ENCODE measurements at regions not wholly inside any gene's neighbourhood (a gene's known extent, or its start where the extent isn't known, plus 50 kb on each side); places are given as distances from the start of the nearest gene placed in this dataset.

GRCh38 chr7:91661727-91662126 is 218.8 kb downstream of the MTERF1 start:
- H3K36me3 ChIP-seq (ENCODE audit: control insufficient read depth, insufficient read depth, low read length): no peaks in the 10 kb centered on the region
- H3K4me3 ChIP-seq (ENCODE audit: low read depth in 2 of 2, low read length in 2 of 2): no peak overlapping the region
- ChIA-PET POLR2A (no interaction called here), CTCF (no interaction called here)
- BruUV-seq (replicated peaks): no TSS peak
- H3K4me1 ChIP-seq (ENCODE audit: control insufficient read depth, insufficient read depth, low read length): no peaks in the 10 kb centered on the region
- TF ChIP-seq REST (IDR thresholded peaks at IDR 0.05; ENCODE audit: insufficient read depth in 1 of 2, low read depth in 2 of 2, low read length in 1 of 2) (no peak), TCF7L2 (IDR thresholded peaks at IDR 0.05; ENCODE audit: low read depth, low read length) (no peak), CTCF (IDR thresholded peaks at IDR 0.05) (no peak), POLR2AphosphoS5 (IDR thresholded peaks at IDR 0.05; ENCODE audit: low read depth, low read length) (no peak), SIN3A (IDR thresholded peaks at IDR 0.05; ENCODE audit: borderline replicate concordance, insufficient read depth, low read depth, low read length) (no peak)
- no peaks in the 10 kb centered on the region for H3K27me3 ChIP-seq (ENCODE audit: control insufficient read depth, insufficient read depth, low read length)
- no peak overlapping the region for H3K27ac ChIP-seq (ENCODE audit: low read length)
- no peaks in the 10 kb centered on the region for H3K9me3 ChIP-seq (ENCODE audit: control insufficient read depth, insufficient read depth, low read depth, low read length)
- intact Hi-C loops (cut with micrococcal nuclease; ENCODE audit: unreplicated experiment) (no loop called here), in situ Hi-C loops (cut with HindIII; ENCODE audit: low pct_unique_long_range_greater_than_20kb, low sequenced_read_pairs) (no loop called here)
- no peak for DNase-seq (ENCODE audit: low read depth, low spot score)
- no peak for ATAC-seq

- ChIA-PET POLR2A (no interaction called here), CTCF (no interaction called here)
- intact Hi-C loops (cut with micrococcal nuclease; ENCODE audit: unreplicated experiment): no loop called here
- no peaks in the 10 kb centered on the region for H3K4me1 ChIP-seq (ENCODE audit: control insufficient read depth, insufficient read depth, low read length)
- no peak for TF ChIP-seq REST (IDR thresholded peaks at IDR 0.05; ENCODE audit: insufficient read depth in 1 of 2, low read depth in 2 of 2, low read length in 1 of 2)
- no peak for TF ChIP-seq POLR2AphosphoS5 (IDR thresholded peaks at IDR 0.05; ENCODE audit: low read depth, low read length)
- TF ChIP-seq TCF7L2 (IDR thresholded peaks at IDR 0.05; ENCODE audit: low read depth, low read length): no peak
- TF ChIP-seq SIN3A (IDR thresholded peaks at IDR 0.05; ENCODE audit: borderline replicate concordance, insufficient read depth, low read depth, low read length): no peak
- no peak for TF ChIP-seq CTCF (IDR thresholded peaks at IDR 0.05)
- no TSS peak for BruUV-seq (replicated peaks)
- no peak overlapping the region for H3K27ac ChIP-seq (ENCODE audit: low read length)
- H3K9me3 ChIP-seq (ENCODE audit: control insufficient read depth, insufficient read depth, low read depth, low read length): no peaks in the 10 kb centered on the region
- H3K27me3 ChIP-seq (ENCODE audit: control insufficient read depth, insufficient read depth, low read length): no peaks in the 10 kb centered on the region
- H3K36me3 ChIP-seq (ENCODE audit: control insufficient read depth, insufficient read depth, low read length): no peaks in the 10 kb centered on the region
- no peak overlapping the region for H3K4me3 ChIP-seq (ENCODE audit: low read depth in 2 of 2, low read length in 2 of 2)
- DNase-seq (ENCODE audit: low read depth, low spot score) (no peak), ATAC-seq (no peak)
- in situ Hi-C loops (cut with HindIII; ENCODE audit: low pct_unique_long_range_greater_than_20kb, low sequenced_read_pairs): no loop called here
Observed at GRCh38 chr7:91668217-91668616, 212.3 kb downstream of the MTERF1 start.

Data from Panc1 (cell line).